Mesodermal cell (in vitro differentiated cells): ENCODE measurements at regions not wholly inside any gene's neighbourhood (a gene's known extent, or its start where the extent isn't known, plus 50 kb on each side); places are given as distances from the start of the nearest gene placed in this dataset.
"Not testable (repeated sequence)": the region's sequence is repeated elsewhere in the genome, so short reads cannot be mapped to it uniquely, and the experiment has no call there.

Source experiments
- H3K27ac ChIP-seq: 2 replicates; pipeline ENCODE4 v1.7.0; 2013; ENCODE audit warnings: mild to moderate bottlenecking, low read depth, low read length, moderate library complexity; ENCODE audit not compliant: severe bottlenecking
- H3K36me3 ChIP-seq: 2 replicates; pipeline ENCODE4 v1.7.1; 2013; ENCODE audit warnings: mild to moderate bottlenecking, low read length, moderate library complexity; ENCODE audit not compliant: control insufficient read depth, insufficient read depth
- H3K4me1 ChIP-seq: one replicate; pipeline ENCODE4 v1.7.1; 2013; ENCODE audit warnings: mild to moderate bottlenecking, low read length; ENCODE audit not compliant: insufficient read depth, control insufficient read depth, poor library complexity, severe bottlenecking
- H3K4me3 ChIP-seq: 2 replicates; pipeline ENCODE4 v1.7.0; 2013; ENCODE audit warnings: low read length, control low read depth, mild to moderate bottlenecking; ENCODE audit not compliant: insufficient read depth, poor library complexity, severe bottlenecking; ENCODE audit errors: extremely low read depth
- H3K9me3 ChIP-seq: 2 replicates; pipeline ENCODE4 v1.7.1; 2013; ENCODE audit warnings: mild to moderate bottlenecking, low read length, moderate library complexity; ENCODE audit not compliant: control insufficient read depth
- WGBS, 2 experiments: methylation state at CpG; one replicate each; pipeline ENCODE4 v1.1.5; 2013; ENCODE audit warnings: missing lambda C conversion rate in 2 of 2; ENCODE audit not compliant: insufficient coverage in 2 of 2; 5-methylcytosine and 5-hydroxymethylcytosine counted together

GRCh38 chr5:52634171-52634570 is 153.5 kb upstream of the ITGA1 start:
- not testable (repeated sequence) for H3K9me3 ChIP-seq, H3K4me1 ChIP-seq, H3K27ac ChIP-seq, H3K36me3 ChIP-seq, H3K4me3 ChIP-seq
- no CpG with 5 or more reads among the region's 4 CpGs for WGBS, 2 experiments

- no CpG with 5 or more reads among the region's 1 CpG for WGBS, 2 experiments
- Histone ChIP-seq H3K27ac (no peak overlapping the region), H3K4me1 (no peaks in the 10 kb centered on the region), H3K4me3 (no peak overlapping the region), H3K9me3 (no peaks in the 10 kb centered on the region), H3K36me3 (no peaks in the 10 kb centered on the region)
These were observed 149.0 kb upstream of the ITGA1 start for GRCh38 chr5:52638732-52639131.

- Histone ChIP-seq H3K9me3 (peaks cover 9% of the 10 kb centered on the region), H3K27ac (no peak overlapping the region), H3K4me3 (no peak overlapping the region), H3K36me3 (no peaks in the 10 kb centered on the region), H3K4me1 (no peaks in the 10 kb centered on the region)
- 80 to 83% methylated on average over 1 to 2 of the region's 2 CpGs for WGBS, 2 experiments
These were observed 139.0 kb upstream of the ITGA1 start for GRCh38 chr5:52648726-52649125.

- WGBS, 2 experiments, result 75 to 88% methylated on average over 1 of the region's 1 CpG
- H3K36me3 ChIP-seq, result no peaks in the 10 kb centered on the region
These were observed 132.6 kb upstream of the ITGA1 start for GRCh38 chr5:52655163-52655562.

GRCh38 chr5:52656569-52657246 is 131.0 kb upstream of the ITGA1 start:
- 72 to 75% methylated on average over 2 of the region's 4 CpGs for WGBS, 2 experiments
- H3K36me3 ChIP-seq, result no peaks in the 10 kb centered on the region
- peaks cover 14% of the 10 kb centered on the region for H3K4me1 ChIP-seq
- H3K4me3 ChIP-seq, result no peak overlapping the region
- H3K27ac ChIP-seq, result no peak overlapping the region
- H3K9me3 ChIP-seq, result no peaks in the 10 kb centered on the region

More at GRCh38 chr5:52655163-52655562, 132.6 kb upstream of the ITGA1 start:
- H3K9me3 ChIP-seq, result no peaks in the 10 kb centered on the region
- no peak overlapping the region for H3K4me3 ChIP-seq
- no peak overlapping the region for H3K27ac ChIP-seq
- peaks cover 9% of the 10 kb centered on the region for H3K4me1 ChIP-seq

- Histone ChIP-seq H3K9me3 (no peaks in the 10 kb centered on the region), H3K4me3 (no peak overlapping the region), H3K36me3 (no peaks in the 10 kb centered on the region), H3K27ac (no peak overlapping the region), H3K4me1 (peaks cover 14% of the 10 kb centered on the region)
- no CpG with 5 or more reads among the region's 3 CpGs for WGBS, 2 experiments
These were observed 130.5 kb upstream of the ITGA1 start for GRCh38 chr5:52657247-52657645.

GRCh38 chr5:52658246-52658645 is 129.5 kb upstream of the ITGA1 start:
- no CpG with 5 or more reads among the region's 2 CpGs for WGBS, 2 experiments
- H3K36me3 ChIP-seq, result no peaks in the 10 kb centered on the region
- no peak overlapping the region for H3K27ac ChIP-seq
- H3K4me1 ChIP-seq, result peaks cover 14% of the 10 kb centered on the region
- H3K9me3 ChIP-seq, result no peaks in the 10 kb centered on the region
- H3K4me3 ChIP-seq, result no peak overlapping the region

GRCh38 chr5:52660621-52661020 is 127.1 kb upstream of the ITGA1 start:
- no peaks in the 10 kb centered on the region for H3K9me3 ChIP-seq
- 91% methylated on average over 1 of the region's 1 CpG; no CpG with 5 or more reads in 1 of the 2 experiments for WGBS, 2 experiments
- H3K36me3 ChIP-seq, result no peaks in the 10 kb centered on the region
- H3K4me1 ChIP-seq, result peaks cover 11% of the 10 kb centered on the region
- H3K4me3 ChIP-seq, result no peak overlapping the region
- H3K27ac ChIP-seq, result no peak overlapping the region

GRCh38 chr5:52661903-52662595 is 125.7 kb upstream of the ITGA1 start:
- no peaks in the 10 kb centered on the region for H3K36me3 ChIP-seq
- no peaks in the 10 kb centered on the region for H3K9me3 ChIP-seq
- H3K27ac ChIP-seq, result no peak overlapping the region
- H3K4me3 ChIP-seq, result no peak overlapping the region
- H3K4me1 ChIP-seq, result peaks cover 11% of the 10 kb centered on the region
- WGBS, 2 experiments, result no CpG with 5 or more reads among the region's 2 CpGs

- no peaks in the 10 kb centered on the region for H3K9me3 ChIP-seq
- no peak overlapping the region for H3K27ac ChIP-seq
- no peaks in the 10 kb centered on the region for H3K36me3 ChIP-seq
- no CpG with 5 or more reads among the region's 2 CpGs for WGBS, 2 experiments
- no peak overlapping the region for H3K4me3 ChIP-seq
- peaks cover 5% of the 10 kb centered on the region for H3K4me1 ChIP-seq
These were observed 122.2 kb upstream of the ITGA1 start for GRCh38 chr5:52665559-52665958.

GRCh38 chr5:52668139-52668538 is 119.6 kb upstream of the ITGA1 start:
- WGBS, 2 experiments, result 95 to 100% methylated on average over 3 of the region's 3 CpGs
- no peaks in the 10 kb centered on the region for H3K36me3 ChIP-seq
- H3K9me3 ChIP-seq, result no peaks in the 10 kb centered on the region
- no peak overlapping the region for H3K4me3 ChIP-seq
- no peaks in the 10 kb centered on the region for H3K4me1 ChIP-seq
- H3K27ac ChIP-seq, result no peak overlapping the region
